ENCODE measurements at regions not wholly inside any gene's neighbourhood (a gene's known extent, or its start where the extent isn't known, plus 50 kb on each side); places are given as distances from the start of the nearest gene placed in this dataset.

GRCh38 chr2:120528051-120528692, 182.2 kb downstream of the INHBB start:
- Histone ChIP-seq H3K27me3 (no peaks in the 10 kb centered on the region), H3K27ac (no peak overlapping the region), H3K36me3 (no peaks in the 10 kb centered on the region), H3K4me1 (peaks cover 0 to 11% of the 10 kb centered on the region in 2 donors), H3K9me3 (no peaks in the 10 kb centered on the region), H3K4me3 (replicated peaks in 1 of 3) (no peak overlapping the region)
- TF ChIP-seq CTCF (IDR thresholded peaks at IDR 0.05) = no peak
- no peak for TF ChIP-seq POLR2A (IDR thresholded peaks at IDR 0.05)
- DNase-seq = no peak
- 64 to 74% methylated on average over 11 of the region's 11 CpGs for WGBS, 2 donors
- intact Hi-C loops (cut with DNase I) = loop anchor here (10.0 kb wide), 1 partner anchor 147 kb away; no protein-coding TSS in a partner anchor

GRCh38 chr2:120528693-120529076, 182.7 kb downstream of the INHBB start:
- WGBS, 2 donors = 83 to 85% methylated on average over 7 of the region's 7 CpGs
- Histone ChIP-seq H3K9me3 (no peaks in the 10 kb centered on the region), H3K4me1 (peaks cover 0 to 11% of the 10 kb centered on the region in 2 donors), H3K27me3 (no peaks in the 10 kb centered on the region), H3K36me3 (no peaks in the 10 kb centered on the region), H3K4me3 (replicated peaks in 1 of 3) (no peak overlapping the region), H3K27ac (no peak overlapping the region)
- no peak for DNase-seq
- TF ChIP-seq POLR2A (IDR thresholded peaks at IDR 0.05) (no peak), CTCF (IDR thresholded peaks at IDR 0.05) (no peak)
- intact Hi-C loops (cut with DNase I) = loop anchor here (10.0 kb wide), 1 partner anchor 146 kb away; no protein-coding TSS in a partner anchor

- peaks cover 0 to 5% of the 10 kb centered on the region in 2 donors for H3K4me1 ChIP-seq
- intact Hi-C loops (cut with DNase I) = no loop called here
- WGBS, 2 donors = 98% methylated on average over 4 of the region's 4 CpGs
- no peak overlapping the region for H3K4me3 ChIP-seq (replicated peaks in 1 of 3)
- H3K27ac ChIP-seq = no peak overlapping the region
- no peaks in the 10 kb centered on the region for H3K27me3 ChIP-seq
- no peak for DNase-seq
- no peak for TF ChIP-seq POLR2A (IDR thresholded peaks at IDR 0.05)
- TF ChIP-seq CTCF (IDR thresholded peaks at IDR 0.05) = no peak
- H3K36me3 ChIP-seq = no peaks in the 10 kb centered on the region
- no peaks in the 10 kb centered on the region for H3K9me3 ChIP-seq
These were observed 184.8 kb downstream of the INHBB start for GRCh38 chr2:120530781-120531180.

GRCh38 chr2:120531365-120531764, 185.4 kb downstream of the INHBB start:
- no peaks in the 10 kb centered on the region for H3K27me3 ChIP-seq
- intact Hi-C loops (cut with DNase I) = no loop called here

More at GRCh38 chr2:120531365-120531764, 185.4 kb downstream of the INHBB start:
- H3K4me1 ChIP-seq = peaks cover 0 to 5% of the 10 kb centered on the region in 2 donors
- H3K36me3 ChIP-seq = no peaks in the 10 kb centered on the region
- no peaks in the 10 kb centered on the region for H3K9me3 ChIP-seq
- no peak overlapping the region for H3K27ac ChIP-seq
- no peak for TF ChIP-seq CTCF (IDR thresholded peaks at IDR 0.05)
- TF ChIP-seq POLR2A (IDR thresholded peaks at IDR 0.05) = no peak
- no peak overlapping the region for H3K4me3 ChIP-seq (replicated peaks in 1 of 3)
- no peak for DNase-seq
